ENCODE measurements at regions not wholly inside any gene's neighbourhood (a gene's known extent, or its start where the extent isn't known, plus 50 kb on each side); places are given as distances from the start of the nearest gene placed in this dataset.

DNA sequence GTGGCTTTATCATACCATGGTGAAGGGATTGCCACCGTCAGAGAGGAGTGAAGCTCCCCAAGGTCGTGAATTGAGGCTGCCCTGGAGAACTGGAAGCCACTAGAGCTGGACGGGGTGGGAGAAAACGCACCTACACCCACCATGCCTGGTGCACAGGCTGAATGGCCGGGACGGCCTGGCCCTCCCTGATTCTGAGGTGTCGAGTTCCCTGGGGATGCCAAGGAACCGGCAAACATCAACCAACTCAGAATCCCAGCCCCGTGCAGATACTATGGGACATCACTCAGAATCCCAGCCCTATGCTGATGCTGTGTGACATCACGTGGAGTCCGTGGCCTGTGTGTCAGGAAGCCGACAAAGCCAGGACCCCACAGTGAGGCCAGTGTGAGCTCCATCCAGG, 650.0 kb downstream of the BRD1 start:
- TF ChIP-seq, protein P1, sequence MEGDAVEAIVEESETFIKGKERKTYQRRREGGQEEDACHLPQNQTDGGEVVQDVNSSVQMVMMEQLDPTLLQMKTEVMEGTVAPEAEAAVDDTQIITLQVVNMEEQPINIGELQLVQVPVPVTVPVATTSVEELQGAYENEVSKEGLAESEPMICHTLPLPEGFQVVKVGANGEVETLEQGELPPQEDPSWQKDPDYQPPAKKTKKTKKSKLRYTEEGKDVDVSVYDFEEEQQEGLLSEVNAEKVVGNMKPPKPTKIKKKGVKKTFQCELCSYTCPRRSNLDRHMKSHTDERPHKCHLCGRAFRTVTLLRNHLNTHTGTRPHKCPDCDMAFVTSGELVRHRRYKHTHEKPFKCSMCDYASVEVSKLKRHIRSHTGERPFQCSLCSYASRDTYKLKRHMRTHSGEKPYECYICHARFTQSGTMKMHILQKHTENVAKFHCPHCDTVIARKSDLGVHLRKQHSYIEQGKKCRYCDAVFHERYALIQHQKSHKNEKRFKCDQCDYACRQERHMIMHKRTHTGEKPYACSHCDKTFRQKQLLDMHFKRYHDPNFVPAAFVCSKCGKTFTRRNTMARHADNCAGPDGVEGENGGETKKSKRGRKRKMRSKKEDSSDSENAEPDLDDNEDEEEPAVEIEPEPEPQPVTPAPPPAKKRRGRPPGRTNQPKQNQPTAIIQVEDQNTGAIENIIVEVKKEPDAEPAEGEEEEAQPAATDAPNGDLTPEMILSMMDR (IDR thresholded peaks at IDR 0.05): no peak
- no peak for TF ChIP-seq POLR2A (IDR thresholded peaks at IDR 0.05)

All from esophagus squamous epithelium (tissue), 4 donors.